GM19238 (cell line): ENCODE measurements at regions not wholly inside any gene's neighbourhood (a gene's known extent, or its start where the extent isn't known, plus 50 kb on each side); places are given as distances from the start of the nearest gene placed in this dataset.

ENCODE experiments used
- DNase-seq: peaks from one replicate; pipeline ENCODE4 v3.0.0; 2011; ENCODE audit warnings: low spot score; ENCODE audit not compliant: insufficient read length

- DNase-seq: no peak
Measured at GRCh38 chr2:160912276-160912675, 248.0 kb upstream of the TANK start.

GRCh38 chr2:160913323-160913722 is 246.9 kb upstream of the TANK start:
- DNase-seq: no peak

- DNase-seq: no peak
Measured at GRCh38 chr2:160914217-160914616, 246.0 kb upstream of the TANK start.

- DNase-seq: no peak
Measured at GRCh38 chr2:160916300-160916699, 243.9 kb upstream of the TANK start.

- no peak for DNase-seq
Measured at GRCh38 chr2:160917850-160918249, 242.4 kb upstream of the TANK start.

- no peak for DNase-seq
Measured at GRCh38 chr2:160918258-160918657, 242.0 kb upstream of the TANK start.

- no peak for DNase-seq
Measured at GRCh38 chr2:160918906-160919503, 241.2 kb upstream of the TANK start.

- DNase-seq: no peak
Measured at GRCh38 chr2:160920061-160920460, 240.2 kb upstream of the TANK start.

- no peak for DNase-seq
Measured at GRCh38 chr2:160920791-160921303, 239.4 kb upstream of the TANK start.

GRCh38 chr2:160921386-160921964 is 238.8 kb upstream of the TANK start:
- no peak for DNase-seq

GRCh38 chr2:160924936-160925353 is 235.3 kb upstream of the TANK start:
- no peak for DNase-seq

- no peak for DNase-seq
Measured at GRCh38 chr2:160925956-160926355, 234.3 kb upstream of the TANK start.

- no peak for DNase-seq
Measured at GRCh38 chr2:160927324-160927723, 232.9 kb upstream of the TANK start.

GRCh38 chr2:160928854-160929301 is 231.3 kb upstream of the TANK start:
- DNase-seq: no peak

- DNase-seq: no peak
Measured at GRCh38 chr2:160931531-160931930, 228.7 kb upstream of the TANK start.

GRCh38 chr2:160932960-160933359 is 227.3 kb upstream of the TANK start:
- no peak for DNase-seq

GRCh38 chr2:160934263-160934662 is 226.0 kb upstream of the TANK start:
- no peak for DNase-seq

GRCh38 chr2:160934991-160935390 is 225.2 kb upstream of the TANK start:
- no peak for DNase-seq

GRCh38 chr2:160936044-160936806 is 224.0 kb upstream of the TANK start:
- DNase-seq: no peak

GRCh38 chr2:160940271-160940670 is 220.0 kb upstream of the TANK start:
- no peak for DNase-seq

- no peak for DNase-seq
Measured at GRCh38 chr2:160940699-160941098, 219.5 kb upstream of the TANK start.

- DNase-seq: no peak
Measured at GRCh38 chr2:160941290-160941846, 218.9 kb upstream of the TANK start.
